ENCODE measurements at regions not wholly inside any gene's neighbourhood (a gene's known extent, or its start where the extent isn't known, plus 50 kb on each side); places are given as distances from the start of the nearest gene placed in this dataset.

DNA sequence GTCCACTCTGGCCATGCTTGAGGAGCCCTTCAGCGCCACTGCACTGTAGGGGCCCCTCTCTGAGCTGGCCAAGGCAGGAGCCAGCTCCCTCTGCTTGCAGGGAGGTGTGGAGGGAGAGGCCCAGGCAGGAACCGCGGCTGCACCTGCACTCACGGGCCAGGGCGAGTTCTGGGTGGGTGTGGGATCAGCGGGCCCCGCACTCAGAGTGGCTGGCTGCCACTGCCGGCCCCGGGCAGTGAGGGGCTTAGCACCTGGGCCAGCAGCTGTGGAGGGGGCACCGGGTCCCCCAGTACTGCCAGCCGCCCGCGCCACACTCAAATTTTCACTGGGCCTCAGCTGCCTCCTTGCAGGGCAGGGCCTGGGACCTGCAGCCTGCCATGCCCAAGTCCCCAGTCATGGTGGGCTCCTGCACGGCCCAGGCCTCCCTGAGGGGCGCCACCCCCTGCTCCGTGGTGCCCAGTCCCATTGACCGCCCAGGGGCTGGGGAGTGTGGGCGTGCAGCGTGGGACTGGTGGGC lies 347.2 kb upstream of the SPOCK3 start:
- Histone ChIP-seq H3K27ac (no peak overlapping the region), H3K4me1 (ENCODE audit: insufficient read depth) (no peaks in the 10 kb centered on the region), H3K36me3 (no peaks in the 10 kb centered on the region), H3K27me3 (no peaks in the 10 kb centered on the region), H3K9me3 (no peaks in the 10 kb centered on the region), H3K4me3 (no peak overlapping the region)
- WGBS, 3 donors, result 83 to 89% (median 88%) methylated on average over 17 to 19 of the region's 19 CpGs
- peak in 1 of 5 donors; percentile 5 for DNase-seq
- TF ChIP-seq POLR2A (IDR thresholded peaks at IDR 0.05) (no peak), EP300 (IDR thresholded peaks at IDR 0.05) (no peak)
- TF ChIP-seq, protein P1, sequence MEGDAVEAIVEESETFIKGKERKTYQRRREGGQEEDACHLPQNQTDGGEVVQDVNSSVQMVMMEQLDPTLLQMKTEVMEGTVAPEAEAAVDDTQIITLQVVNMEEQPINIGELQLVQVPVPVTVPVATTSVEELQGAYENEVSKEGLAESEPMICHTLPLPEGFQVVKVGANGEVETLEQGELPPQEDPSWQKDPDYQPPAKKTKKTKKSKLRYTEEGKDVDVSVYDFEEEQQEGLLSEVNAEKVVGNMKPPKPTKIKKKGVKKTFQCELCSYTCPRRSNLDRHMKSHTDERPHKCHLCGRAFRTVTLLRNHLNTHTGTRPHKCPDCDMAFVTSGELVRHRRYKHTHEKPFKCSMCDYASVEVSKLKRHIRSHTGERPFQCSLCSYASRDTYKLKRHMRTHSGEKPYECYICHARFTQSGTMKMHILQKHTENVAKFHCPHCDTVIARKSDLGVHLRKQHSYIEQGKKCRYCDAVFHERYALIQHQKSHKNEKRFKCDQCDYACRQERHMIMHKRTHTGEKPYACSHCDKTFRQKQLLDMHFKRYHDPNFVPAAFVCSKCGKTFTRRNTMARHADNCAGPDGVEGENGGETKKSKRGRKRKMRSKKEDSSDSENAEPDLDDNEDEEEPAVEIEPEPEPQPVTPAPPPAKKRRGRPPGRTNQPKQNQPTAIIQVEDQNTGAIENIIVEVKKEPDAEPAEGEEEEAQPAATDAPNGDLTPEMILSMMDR (IDR thresholded peaks at IDR 0.05), result no peak
- intact Hi-C loops (cut with DNase I), result no loop called here

DNA sequence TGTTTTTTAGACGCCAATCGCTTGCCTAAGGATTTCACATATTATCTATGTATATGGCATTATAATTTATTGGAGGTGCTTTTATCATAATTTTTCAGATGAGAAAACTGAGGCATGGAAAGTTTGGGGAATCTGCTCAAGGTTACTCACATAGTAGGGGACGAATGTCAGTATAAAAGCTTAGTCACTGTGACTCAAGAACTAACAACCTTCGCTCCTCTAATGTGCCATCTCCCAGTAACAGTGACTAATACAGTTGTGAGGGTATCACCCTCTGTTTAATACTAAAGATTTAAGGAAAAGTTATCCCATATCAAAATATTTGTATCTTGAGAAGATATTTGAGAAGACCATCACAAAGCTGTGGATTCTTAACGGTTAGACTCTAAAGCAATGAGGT lies 353.1 kb upstream of the SPOCK3 start:
- no peaks in the 10 kb centered on the region for H3K36me3 ChIP-seq
- no peak overlapping the region for H3K27ac ChIP-seq
- 83 to 85% (median 83%) methylated on average over 5 of the region's 5 CpGs for WGBS, 3 donors
- H3K4me1 ChIP-seq (ENCODE audit: insufficient read depth), result no peaks in the 10 kb centered on the region
- TF ChIP-seq POLR2A (IDR thresholded peaks at IDR 0.05), result no peak
- TF ChIP-seq, protein P1 (IDR thresholded peaks at IDR 0.05), result no peak
- TF ChIP-seq EP300 (IDR thresholded peaks at IDR 0.05), result no peak
- H3K9me3 ChIP-seq, result no peaks in the 10 kb centered on the region
- no peaks in the 10 kb centered on the region for H3K27me3 ChIP-seq
- no peak for DNase-seq
- intact Hi-C loops (cut with DNase I), result no loop called here
- no peak overlapping the region for H3K4me3 ChIP-seq

DNA sequence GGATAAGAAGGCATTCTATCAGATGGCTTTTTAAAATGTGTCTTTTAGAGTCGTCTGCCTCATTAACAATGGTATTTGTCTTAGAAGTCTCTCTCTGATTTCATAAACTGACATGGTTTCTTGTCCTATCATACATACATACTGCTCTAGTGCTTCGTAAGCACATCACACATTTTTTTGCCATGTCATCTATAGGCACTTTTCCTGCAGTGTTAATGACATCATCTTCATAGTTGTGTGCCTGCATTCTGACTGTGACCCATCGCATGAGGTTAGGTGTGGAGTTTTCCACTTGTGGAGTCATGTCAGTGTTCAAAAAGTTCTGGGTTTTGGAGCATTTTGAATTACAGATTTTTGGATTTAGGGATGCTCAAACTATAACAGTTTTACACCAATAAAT lies 361.6 kb upstream of the SPOCK3 start:
- no peak for DNase-seq
- WGBS, 3 donors, result 79 to 90% (median 79%) methylated on average over 3 of the region's 3 CpGs
- H3K9me3 ChIP-seq, result no peaks in the 10 kb centered on the region
- no peaks in the 10 kb centered on the region for H3K4me1 ChIP-seq (ENCODE audit: insufficient read depth)
- H3K27ac ChIP-seq, result no peak overlapping the region
- H3K4me3 ChIP-seq, result no peak overlapping the region
- intact Hi-C loops (cut with DNase I), result no loop called here
- TF ChIP-seq EP300 (IDR thresholded peaks at IDR 0.05), result no peak
- TF ChIP-seq, protein P1 (IDR thresholded peaks at IDR 0.05), result no peak
- TF ChIP-seq POLR2A (IDR thresholded peaks at IDR 0.05), result no peak
- H3K36me3 ChIP-seq, result no peaks in the 10 kb centered on the region
- no peaks in the 10 kb centered on the region for H3K27me3 ChIP-seq

DNA sequence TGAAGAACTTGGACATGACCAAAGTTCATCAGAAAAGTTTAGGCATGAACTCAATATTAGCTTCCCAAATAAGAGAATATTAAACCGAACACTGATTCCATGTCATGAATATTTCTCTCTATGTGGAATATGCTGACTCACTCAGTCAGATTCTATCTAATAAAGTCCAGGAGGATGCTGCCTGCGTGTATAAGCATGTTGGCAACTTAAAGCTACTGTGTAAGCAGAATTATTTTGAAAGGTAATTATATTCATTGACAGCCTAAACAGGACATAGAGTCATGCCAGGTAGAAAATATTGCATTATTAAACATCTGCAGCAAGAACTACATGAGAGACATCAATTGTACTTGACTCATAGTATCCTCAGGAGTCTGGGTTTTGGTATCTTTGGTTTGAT lies 367.9 kb upstream of the SPOCK3 start:
- Histone ChIP-seq H3K27ac (no peak overlapping the region), H3K36me3 (no peaks in the 10 kb centered on the region), H3K9me3 (no peaks in the 10 kb centered on the region), H3K27me3 (no peaks in the 10 kb centered on the region), H3K4me3 (no peak overlapping the region), H3K4me1 (ENCODE audit: insufficient read depth) (no peaks in the 10 kb centered on the region)
- no peak for TF ChIP-seq POLR2A (IDR thresholded peaks at IDR 0.05)
- TF ChIP-seq EP300 (IDR thresholded peaks at IDR 0.05), result no peak
- TF ChIP-seq, protein P1 (IDR thresholded peaks at IDR 0.05), result no peak
- intact Hi-C loops (cut with DNase I), result no loop called here
- DNase-seq, result no peak
- WGBS, 3 donors, result 74 to 81% (median 79%) methylated on average over 2 of the region's 2 CpGs

All from ovary (tissue), 7 donors.